ENCODE measurements at regions not wholly inside any gene's neighbourhood (a gene's known extent, or its start where the extent isn't known, plus 50 kb on each side); places are given as distances from the start of the nearest gene placed in this dataset.

DNA sequence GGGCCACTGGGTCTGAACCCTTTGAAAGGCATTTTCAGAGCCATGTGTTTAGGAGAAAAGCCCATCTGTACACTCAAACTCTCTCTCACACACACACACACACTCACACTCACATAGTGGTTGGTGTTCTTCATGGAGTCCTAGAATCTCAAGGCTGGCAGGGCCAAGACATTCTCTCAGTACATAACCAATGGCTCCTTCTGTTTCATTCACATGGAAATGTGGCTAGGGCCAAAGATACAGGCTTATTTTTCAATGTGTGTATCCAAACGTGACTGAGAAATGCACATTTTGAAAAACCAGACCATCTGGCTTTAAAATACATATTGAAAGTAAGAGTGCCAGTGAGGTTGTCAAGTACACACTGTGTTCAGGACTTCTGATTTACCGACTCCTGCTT is 59.0 kb upstream of the SALL1 start:
- no peak for TF ChIP-seq GATA2 (IDR thresholded peaks at IDR 0.05; ENCODE audit: low read depth, low read length)
- TF ChIP-seq GATA3 (IDR thresholded peaks at IDR 0.05; ENCODE audit: low read depth, low read length): no peak

All from SH-SY5Y (cell line).